ENCODE measurements at regions not wholly inside any gene's neighbourhood (a gene's known extent, or its start where the extent isn't known, plus 50 kb on each side); places are given as distances from the start of the nearest gene placed in this dataset.

DNA sequence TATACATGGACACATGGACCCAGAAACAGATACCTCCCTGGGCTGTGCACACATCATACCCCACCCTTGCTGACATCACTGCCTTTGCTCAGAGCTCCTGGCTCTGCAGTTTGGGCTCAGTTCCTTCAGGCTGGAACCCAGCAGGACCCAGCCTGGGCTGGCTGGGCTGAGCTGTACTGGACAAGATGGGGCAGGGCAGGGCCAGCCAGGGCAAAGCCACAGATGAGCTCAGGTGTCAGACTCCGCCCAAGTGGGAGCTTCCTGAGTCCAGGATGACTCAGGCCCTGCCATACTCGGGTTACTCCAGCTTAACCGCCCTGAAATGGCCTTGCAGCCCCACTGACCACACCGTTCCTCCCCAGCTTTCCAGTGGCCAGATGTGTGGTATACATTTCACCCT, 284.9 kb downstream of the OSR1 start:
- H3K4me3 ChIP-seq = no peak overlapping the region
- no peak overlapping the region for H3K27ac ChIP-seq
- H3K4me1 ChIP-seq (ENCODE audit: insufficient read depth) = peaks cover 2% of the 10 kb centered on the region
- no peak for DNase-seq
- no peak for TF ChIP-seq POLR2A (IDR thresholded peaks at IDR 0.05)
- no peak for TF ChIP-seq CTCF (IDR thresholded peaks at IDR 0.05)
- no peak for TF ChIP-seq EP300 (IDR thresholded peaks at IDR 0.05)
- H3K36me3 ChIP-seq = no peaks in the 10 kb centered on the region
- WGBS, 3 donors = 84 to 95% (median 92%) methylated on average over 4 of the region's 4 CpGs
- no peaks in the 10 kb centered on the region for H3K27me3 ChIP-seq
- no peaks in the 10 kb centered on the region for H3K9me3 ChIP-seq
- intact Hi-C loops (cut with DNase I) = loop anchor here in 1 of 4 donors (10.0 kb wide), 1 partner anchor 111 kb away; no protein-coding TSS in a partner anchor

DNA sequence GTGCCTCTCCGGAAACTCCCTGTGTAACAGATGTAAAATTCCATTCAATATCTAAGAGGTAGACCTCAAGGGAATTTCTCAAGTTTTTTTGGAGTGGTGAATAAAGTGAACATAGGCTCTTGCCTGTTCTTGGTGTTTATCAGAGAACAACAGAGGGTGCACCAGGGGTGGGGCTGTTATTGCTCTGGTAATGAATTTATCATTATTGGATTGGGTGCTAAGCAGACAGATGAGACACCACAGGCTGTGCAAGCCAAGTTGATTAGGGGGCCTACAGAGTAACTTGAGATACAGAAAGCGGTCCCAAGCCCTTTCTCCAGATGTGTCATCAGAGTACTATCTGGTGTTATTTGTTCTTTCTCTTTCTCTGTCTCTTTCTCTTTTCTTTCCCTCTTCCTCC, 286.3 kb downstream of the OSR1 start:
- TF ChIP-seq EP300 (IDR thresholded peaks at IDR 0.05) (no peak), CTCF (IDR thresholded peaks at IDR 0.05) (no peak), POLR2A (IDR thresholded peaks at IDR 0.05) (no peak)
- no peak overlapping the region for H3K27ac ChIP-seq
- peaks cover 2% of the 10 kb centered on the region for H3K4me1 ChIP-seq (ENCODE audit: insufficient read depth)
- no peaks in the 10 kb centered on the region for H3K9me3 ChIP-seq
- H3K36me3 ChIP-seq = no peaks in the 10 kb centered on the region
- no peak for DNase-seq
- intact Hi-C loops (cut with DNase I) = loop anchor here in 1 of 4 donors (10.0 kb wide), 1 partner anchor 113 kb away; no protein-coding TSS in a partner anchor
- 88 to 97% (median 95%) methylated on average over 2 of the region's 2 CpGs for WGBS, 3 donors
- no peaks in the 10 kb centered on the region for H3K27me3 ChIP-seq
- H3K4me3 ChIP-seq = no peak overlapping the region

- no peak overlapping the region for H3K27ac ChIP-seq
- peaks cover 2% of the 10 kb centered on the region for H3K4me1 ChIP-seq (ENCODE audit: insufficient read depth)
- TF ChIP-seq EP300 (IDR thresholded peaks at IDR 0.05) = no peak
- TF ChIP-seq POLR2A (IDR thresholded peaks at IDR 0.05) = no peak
- no peak for TF ChIP-seq CTCF (IDR thresholded peaks at IDR 0.05)
- WGBS, 3 donors = 1 to 5% (median 3%) methylated on average over 4 of the region's 4 CpGs
- H3K27me3 ChIP-seq = no peaks in the 10 kb centered on the region
- H3K9me3 ChIP-seq = no peaks in the 10 kb centered on the region
- H3K4me3 ChIP-seq = no peak overlapping the region
- no peak for DNase-seq
- intact Hi-C loops (cut with DNase I) = loop anchor here in 1 of 4 donors (10.0 kb wide), 1 partner anchor 114 kb away; no protein-coding TSS in a partner anchor
- no peaks in the 10 kb centered on the region for H3K36me3 ChIP-seq
Measured at GRCh38 chr2:19070886-19071285, 287.5 kb downstream of the OSR1 start.

- Histone ChIP-seq H3K27me3 (no peaks in the 10 kb centered on the region), H3K36me3 (no peaks in the 10 kb centered on the region), H3K4me3 (no peak overlapping the region), H3K9me3 (no peaks in the 10 kb centered on the region), H3K4me1 (ENCODE audit: insufficient read depth) (peaks cover 2% of the 10 kb centered on the region), H3K27ac (no peak overlapping the region)
- WGBS, 3 donors = 96 to 100% (median 98%) methylated on average over 2 of the region's 2 CpGs
- intact Hi-C loops (cut with DNase I) = no loop called here
- TF ChIP-seq POLR2A (IDR thresholded peaks at IDR 0.05) = no peak
- no peak for TF ChIP-seq EP300 (IDR thresholded peaks at IDR 0.05)
- no peak for TF ChIP-seq CTCF (IDR thresholded peaks at IDR 0.05)
- no peak for DNase-seq
Measured at GRCh38 chr2:19068206-19068605, 290.2 kb downstream of the OSR1 start.

Data from ovary (tissue), 7 donors.